ENCODE measurements at regions not wholly inside any gene's neighbourhood (a gene's known extent, or its start where the extent isn't known, plus 50 kb on each side); places are given as distances from the start of the nearest gene placed in this dataset.

DNA sequence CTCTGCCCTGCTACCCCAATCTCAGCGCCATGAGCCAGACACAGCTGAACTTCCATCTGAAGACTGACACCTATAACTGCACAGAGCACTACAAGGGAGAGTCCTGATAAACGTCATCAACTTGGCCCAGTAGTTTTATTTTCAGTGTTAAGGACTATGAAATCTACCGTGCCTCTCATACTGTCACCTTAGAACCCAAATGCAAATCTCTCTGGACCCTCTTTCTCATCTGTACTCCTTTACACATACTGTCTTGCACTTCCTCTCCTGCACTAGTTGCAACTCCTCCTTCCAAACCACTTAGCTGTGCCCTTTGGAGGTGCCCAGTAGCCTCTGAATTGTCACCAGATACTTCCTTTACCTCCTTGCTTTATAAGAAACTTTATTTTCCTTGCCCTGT, 420.2 kb upstream of the CNKSR2 start:
- Histone ChIP-seq H3K9me1 (ENCODE audit: control insufficient read depth, insufficient read depth, low read length) (no peaks in the 10 kb centered on the region), H2AFZ (ENCODE audit: low read depth, low read length) (no peak overlapping the region), H3K27ac (ENCODE audit: extremely low read depth, low read depth, low read length) (no peak overlapping the region), H3K9me3 (replicated peaks; ENCODE audit: control insufficient read depth, insufficient read depth, low read depth, low read length) (no peaks in the 10 kb centered on the region), H3K27me3 (ENCODE audit: control insufficient read depth in 2 of 2, insufficient read depth in 2 of 2, low read length in 2 of 2) (no peaks in the 10 kb centered on the region), H4K20me1 (replicated peaks; ENCODE audit: control insufficient read depth, insufficient read depth, low read length) (no peaks in the 10 kb centered on the region), H3K4me1 (replicated peaks in 1 of 2; ENCODE audit: control insufficient read depth in 2 of 2, insufficient read depth in 2 of 2, low read length in 2 of 2) (no peaks in the 10 kb centered on the region), H3K9ac (ENCODE audit: insufficient read depth in 1 of 2, low read depth in 2 of 2, low read length in 2 of 2) (no peak overlapping the region), H3K4me2 (ENCODE audit: insufficient read depth, low read length) (no peak overlapping the region), H3K4me3 (no peak overlapping the region), H3K79me2 (ENCODE audit: control insufficient read depth, insufficient read depth, low read length) (no peaks in the 10 kb centered on the region), H3K36me3 (ENCODE audit: control insufficient read depth, insufficient read depth, low read length) (no peaks in the 10 kb centered on the region)
- 0% methylated on average over 2 of the region's 3 CpGs for WGBS (ENCODE audit: insufficient coverage, low coverage, missing lambda C conversion rate)
- DNase-seq (ENCODE audit: extremely low read depth in 1 of 4, low spot score in 3 of 4) (no peak), ATAC-seq (no peak), FAIRE-seq (no peak)
- intact Hi-C loops (cut with micrococcal nuclease) (no loop called here), in situ Hi-C loops (cut with MboI) (no loop called here)
- ChIA-PET POLR2A (no interaction called here), CTCF (ENCODE audit: low intra/inter-chr PET ratio) (no interaction called here)
- TF ChIP-seq DACH1 (IDR thresholded peaks at IDR 0.05; ENCODE audit: partially characterized antibody) (no peak), TFAP4 (CRISPR knock-in tag; IDR thresholded peaks at IDR 0.05; ENCODE audit: borderline replicate concordance) (no peak), MIER1 (IDR thresholded peaks at IDR 0.05; ENCODE audit: low read depth) (no peak), KLF6 (CRISPR knock-in tag; IDR thresholded peaks at IDR 0.05; ENCODE audit: borderline replicate concordance) (no peak), ZNF449 (CRISPR knock-in tag; IDR thresholded peaks at IDR 0.05) (no peak), NFXL1 (CRISPR knock-in tag; IDR thresholded peaks at IDR 0.05) (no peak), FOXP1 (CRISPR knock-in tag; IDR thresholded peaks at IDR 0.05) (no peak), ILK (tag; IDR thresholded peaks at IDR 0.05; ENCODE audit: borderline replicate concordance, low read depth) (no peak), HNRNPH1 (optimal IDR thresholded peaks at IDR 0.05; ENCODE audit: low read depth, low read length) (no peak), DIDO1 (tag; IDR thresholded peaks at IDR 0.05; ENCODE audit: low read depth) (no peak), BRF2 (IDR thresholded peaks at IDR 0.05; ENCODE audit: borderline replicate concordance, insufficient read depth, insufficient read length) (no peak), CEBPG (CRISPR knock-in tag; IDR thresholded peaks at IDR 0.05) (no peak), CEBPG (tag; conservative IDR thresholded peaks at IDR 0.05 in 1 of 2, IDR thresholded peaks at IDR 0.05 in 1 of 2) (no peak)
- no TSS peak for BruUV-seq (replicated peaks)

Data from K562 (cell line).